CD14-positive monocyte (primary cell): ENCODE measurements at regions not wholly inside any gene's neighbourhood (a gene's known extent, or its start where the extent isn't known, plus 50 kb on each side); places are given as distances from the start of the nearest gene placed in this dataset.
A peak's percentile ranks its signal among the peaks of the same experiment; 100 is the strongest.

ENCODE experiments used
- DNase-seq, 3 donors: peaks; one replicate each; pipeline ENCODE4 v3.0.0-alpha.2; 2011 to 2022
- H2AFZ ChIP-seq: 2 replicates; pipeline ENCODE4 v1.6.0; 2012; ENCODE audit warnings: mild to moderate bottlenecking, low read depth, low read length, inconsistent platforms; ENCODE audit not compliant: insufficient read depth, poor library complexity, severe bottlenecking
- H3K27ac ChIP-seq, 2 donors: 1 replicate in 1 of 2; 2 replicates in 1 of 2; pipeline ENCODE4 v1.5.1; 2012 to 2013; ENCODE audit warnings: low read length in 2 of 2, control low read depth in 1 of 2, inconsistent platforms in 1 of 2, low read depth in 1 of 2, mild to moderate bottlenecking in 1 of 2
- H3K27me3 ChIP-seq, 2 donors: one replicate each; pipeline versions ENCODE4 v1.6.0 to v1.6.1; 2011 to 2013; ENCODE audit warnings: low read length in 2 of 2; ENCODE audit not compliant: control insufficient read depth in 2 of 2, insufficient read depth in 2 of 2
- H3K36me3 ChIP-seq, 2 donors: replicated peaks in 1 of 2; 1 replicate in 1 of 2; 2 replicates in 1 of 2; pipeline versions ENCODE4 v1.5.1 to v1.6.1; 2012 to 2013; ENCODE audit warnings: low read length in 2 of 2, control low read depth in 1 of 2, inconsistent platforms in 1 of 2, mild to moderate bottlenecking in 1 of 2; ENCODE audit not compliant: insufficient read depth in 2 of 2, control insufficient read depth in 1 of 2
- H3K4me1 ChIP-seq, 2 donors: 1 replicate in 1 of 2; 2 replicates in 1 of 2; pipeline versions ENCODE4 v1.5.1 to v1.6.1; 2012 to 2013; ENCODE audit warnings: low read length in 2 of 2, control low read depth in 1 of 2, inconsistent platforms in 1 of 2, mild to moderate bottlenecking in 1 of 2, moderate library complexity in 1 of 2; ENCODE audit not compliant: insufficient read depth in 2 of 2, control insufficient read depth in 1 of 2
- H3K4me2 ChIP-seq: replicated peaks from 2 replicates; pipeline ENCODE3; 2012; ENCODE audit warnings: low read length, moderate library complexity, mild to moderate bottlenecking; ENCODE audit not compliant: poor library complexity, severe bottlenecking; ENCODE audit errors: extremely low read depth
- H3K4me3 ChIP-seq, 3 experiments: fragments of 200-600 bp in 1 of 3; sonication (generic) in 1 of 3; replicated peaks in 1 of 3; 1 replicate in 2 of 3; 2 replicates in 1 of 3; pipeline ENCODE4 v1.5.1; 2011 to 2013; ENCODE audit warnings: low read length in 3 of 3, mild to moderate bottlenecking in 3 of 3, control low read depth in 2 of 3, low read depth in 2 of 3, inconsistent platforms in 1 of 3, moderate library complexity in 1 of 3
- H3K79me2 ChIP-seq: 2 replicates; pipeline ENCODE4 v1.6.0; 2012; ENCODE audit warnings: mild to moderate bottlenecking, control low read depth, inconsistent platforms, low read length, moderate library complexity; ENCODE audit not compliant: insufficient read depth
- H3K9ac ChIP-seq: 2 replicates; pipeline ENCODE4 v1.6.0; 2017; ENCODE audit warnings: low read length, mild to moderate bottlenecking; ENCODE audit not compliant: insufficient read depth, poor library complexity, severe bottlenecking
- H3K9me3 ChIP-seq, 2 donors: replicated peaks in 1 of 2; 1 replicate in 1 of 2; 2 replicates in 1 of 2; pipeline versions ENCODE4 v1.5.1 to v1.6.1; 2012 to 2013; ENCODE audit warnings: low read length in 2 of 2, control low read depth in 1 of 2; ENCODE audit not compliant: control insufficient read depth in 1 of 2, insufficient read depth in 1 of 2
- H4K20me1 ChIP-seq: 2 replicates; pipeline ENCODE4 v1.6.0; 2012; ENCODE audit warnings: mild to moderate bottlenecking, low read length, control low read depth, moderate library complexity; ENCODE audit not compliant: insufficient read depth
- H3K27ac Mint-ChIP-seq, 7 donors: one replicate each; pipeline ENCODE4 v1.8.0; 2020; ENCODE audit warnings: mild to moderate bottlenecking in 7 of 7, mixed read lengths in 7 of 7, moderate library complexity in 6 of 7, inconsistent platforms in 2 of 7
- H3K27me3 Mint-ChIP-seq, 3 donors: one replicate each; pipeline ENCODE4 v1.8.0; 2021 to 2022; ENCODE audit warnings: low read depth in 3 of 3, mild to moderate bottlenecking in 3 of 3, mixed read lengths in 3 of 3, moderate library complexity in 3 of 3, inconsistent platforms in 1 of 3
- H3K36me3 Mint-ChIP-seq, 2 donors: one replicate each; pipeline ENCODE4 v1.8.0; 2020; ENCODE audit warnings: mixed read lengths in 2 of 2, inconsistent platforms in 1 of 2, mild to moderate bottlenecking in 1 of 2
- H3K4me1 Mint-ChIP-seq: one replicate; pipeline ENCODE4 v1.8.0; 2020; ENCODE audit warnings: mild to moderate bottlenecking, mixed read lengths
- H3K4me3 Mint-ChIP-seq, 2 donors: one replicate each; pipeline ENCODE4 v1.8.0; 2020; ENCODE audit warnings: mild to moderate bottlenecking in 2 of 2, mixed read lengths in 2 of 2, moderate library complexity in 1 of 2
- H3K9me3 Mint-ChIP-seq, 7 donors: one replicate each; pipeline ENCODE4 v1.8.0; 2020 to 2022; ENCODE audit warnings: mixed read lengths in 7 of 7, mild to moderate bottlenecking in 6 of 7, moderate library complexity in 6 of 7, inconsistent platforms in 2 of 7
- CTCF ChIP-seq: fragments of 200-600 bp; IDR thresholded peaks from one replicate; pipeline ENCODE4 v1.8.0; 2022; ENCODE audit warnings: antibody characterized with exemption, mild to moderate bottlenecking
- WGBS: methylation state at CpG from one replicate; pipeline ENCODE4 v1.1.5; 2013; ENCODE audit warnings: missing lambda C conversion rate; ENCODE audit not compliant: insufficient coverage; 5-methylcytosine and 5-hydroxymethylcytosine counted together
- intact Hi-C, 2 donors: fragments of 100-400 bp; cut with micrococcal nuclease; formaldehyde crosslinking; loops; one replicate each; pipeline versions ENCODE4 v1.15.0 to v1.15.1; 2023

- no peaks in the 10 kb centered on the region for H3K9me3 ChIP-seq
- Mint-ChIP-seq H3K4me1 (no peaks in the 10 kb centered on the region), H3K27ac (peak overlapping the region in 1 of 7 donors; percentile 12), H3K4me3 (no peak overlapping the region), H3K27me3 (peaks cover 0 to 3% (median 2%) of the 10 kb centered on the region in 3 donors), H3K9me3 (peaks cover 0 to 2% (median 0%) of the 10 kb centered on the region in 7 donors), H3K36me3 (no peaks in the 10 kb centered on the region)
- TF ChIP-seq CTCF = no peak
- no peak overlapping the region for H3K4me3 ChIP-seq
- no peaks in the 10 kb centered on the region for H3K27me3 ChIP-seq
- H2AFZ ChIP-seq = no peak overlapping the region
- no peak overlapping the region for H3K4me2 ChIP-seq
- no peaks in the 10 kb centered on the region for H3K4me1 ChIP-seq
- intact Hi-C loops = no loop called here
- H3K9ac ChIP-seq = no peak overlapping the region
- peak in 1 of 3 donors; percentile 17 for DNase-seq
- no peaks in the 10 kb centered on the region for H3K36me3 ChIP-seq
- no peak overlapping the region for H3K27ac ChIP-seq
- H3K79me2 ChIP-seq = no peaks in the 10 kb centered on the region
- H4K20me1 ChIP-seq = no peaks in the 10 kb centered on the region
Observed at GRCh38 chr12:92529944-92530343, 172.8 kb upstream of the PLEKHG7 start.

- no peak overlapping the region for H3K27ac Mint-ChIP-seq
- Histone ChIP-seq H3K4me1 (no peaks in the 10 kb centered on the region), H3K27ac (no peak overlapping the region), H4K20me1 (no peaks in the 10 kb centered on the region), H3K79me2 (no peaks in the 10 kb centered on the region), H3K9ac (no peak overlapping the region), H3K27me3 (no peaks in the 10 kb centered on the region), H3K4me3 (no peak overlapping the region), H3K4me2 (no peak overlapping the region), H3K9me3 (no peaks in the 10 kb centered on the region), H3K36me3 (no peaks in the 10 kb centered on the region), H2AFZ (no peak overlapping the region)
- peaks cover 0 to 3% (median 0%) of the 10 kb centered on the region in 7 donors for H3K9me3 Mint-ChIP-seq
- H3K4me1 Mint-ChIP-seq = no peaks in the 10 kb centered on the region
- no peak for DNase-seq
- WGBS = no CpG with 5 or more reads among the region's 3 CpGs
- no peaks in the 10 kb centered on the region for H3K36me3 Mint-ChIP-seq
- intact Hi-C loops = no loop called here
- peaks cover 0 to 3% (median 2%) of the 10 kb centered on the region in 3 donors for H3K27me3 Mint-ChIP-seq
- H3K4me3 Mint-ChIP-seq = no peak overlapping the region
- TF ChIP-seq CTCF = no peak
Observed at GRCh38 chr12:92528586-92528985, 174.2 kb upstream of the PLEKHG7 start.
